RKO (cell line): ENCODE measurements at regions not wholly inside any gene's neighbourhood (a gene's known extent, or its start where the extent isn't known, plus 50 kb on each side); places are given as distances from the start of the nearest gene placed in this dataset.

Experiments used
- DNase-seq: peaks from one replicate; pipeline ENCODE4 v3.0.0-alpha.2; 2016; ENCODE audit warnings: low spot score

- no peak for DNase-seq
Measured at GRCh38 chr6:93829009-93829408, 409.6 kb upstream of the EPHA7 start.

DNA sequence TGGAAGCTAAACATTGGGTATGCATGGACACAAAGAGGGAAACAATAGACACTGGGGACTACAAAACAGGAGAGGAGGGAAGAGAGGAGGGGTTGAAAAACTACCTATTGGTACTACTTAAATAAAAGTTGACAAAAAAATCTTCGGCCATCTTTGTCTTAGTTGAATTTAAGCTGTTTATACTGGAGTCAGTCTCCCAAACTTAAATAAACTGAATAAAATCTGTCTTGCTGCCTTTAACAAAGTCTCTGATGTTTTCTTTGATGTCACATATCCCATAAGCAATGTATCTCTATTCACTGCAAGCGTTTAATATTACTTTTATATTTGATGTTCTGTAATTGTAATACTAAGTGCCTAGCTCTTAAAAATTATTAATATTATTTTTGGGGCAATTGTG is 409.2 kb upstream of the EPHA7 start:
- no peak for DNase-seq

DNA sequence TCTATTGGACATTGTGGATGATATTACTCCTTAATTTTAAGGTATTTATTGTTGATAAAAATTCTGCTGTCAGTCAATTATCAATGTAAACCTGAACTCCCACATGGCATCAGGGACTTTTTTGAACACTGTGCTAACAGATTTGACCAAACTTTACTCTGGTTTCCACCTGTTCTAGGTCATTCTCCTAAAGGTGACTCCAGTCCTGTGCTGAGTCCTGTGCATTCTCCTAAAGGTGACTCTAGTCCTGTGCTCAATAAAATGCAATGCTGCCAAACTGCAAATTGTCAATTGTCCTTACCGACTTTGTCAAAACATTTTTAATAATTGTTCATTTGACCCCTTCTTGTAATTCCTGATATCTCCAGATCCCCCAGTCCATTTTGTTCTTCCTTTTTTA is 408.4 kb upstream of the EPHA7 start:
- no peak for DNase-seq

GRCh38 chr6:93825950-93826349 is 406.6 kb upstream of the EPHA7 start:
- DNase-seq = no peak

DNA sequence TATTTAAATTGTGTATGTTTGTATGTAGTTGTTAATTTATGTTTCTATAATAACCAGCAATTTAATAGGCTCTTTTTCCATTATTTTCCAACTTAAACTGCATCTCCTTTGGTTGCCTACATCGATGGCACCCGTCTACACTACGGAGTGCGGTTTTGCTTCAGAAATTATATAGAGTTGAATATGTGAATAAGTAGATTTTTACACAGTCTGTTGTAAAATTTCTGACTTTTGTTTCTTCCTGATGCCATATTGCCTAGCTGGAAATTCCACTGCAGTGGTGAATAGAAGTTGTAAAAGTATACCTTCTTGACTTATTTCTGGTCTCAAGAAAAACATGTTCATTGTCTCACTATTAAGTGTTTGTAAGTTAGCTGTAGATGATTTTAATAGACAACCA is 404.1 kb upstream of the EPHA7 start:
- no peak for DNase-seq

DNA sequence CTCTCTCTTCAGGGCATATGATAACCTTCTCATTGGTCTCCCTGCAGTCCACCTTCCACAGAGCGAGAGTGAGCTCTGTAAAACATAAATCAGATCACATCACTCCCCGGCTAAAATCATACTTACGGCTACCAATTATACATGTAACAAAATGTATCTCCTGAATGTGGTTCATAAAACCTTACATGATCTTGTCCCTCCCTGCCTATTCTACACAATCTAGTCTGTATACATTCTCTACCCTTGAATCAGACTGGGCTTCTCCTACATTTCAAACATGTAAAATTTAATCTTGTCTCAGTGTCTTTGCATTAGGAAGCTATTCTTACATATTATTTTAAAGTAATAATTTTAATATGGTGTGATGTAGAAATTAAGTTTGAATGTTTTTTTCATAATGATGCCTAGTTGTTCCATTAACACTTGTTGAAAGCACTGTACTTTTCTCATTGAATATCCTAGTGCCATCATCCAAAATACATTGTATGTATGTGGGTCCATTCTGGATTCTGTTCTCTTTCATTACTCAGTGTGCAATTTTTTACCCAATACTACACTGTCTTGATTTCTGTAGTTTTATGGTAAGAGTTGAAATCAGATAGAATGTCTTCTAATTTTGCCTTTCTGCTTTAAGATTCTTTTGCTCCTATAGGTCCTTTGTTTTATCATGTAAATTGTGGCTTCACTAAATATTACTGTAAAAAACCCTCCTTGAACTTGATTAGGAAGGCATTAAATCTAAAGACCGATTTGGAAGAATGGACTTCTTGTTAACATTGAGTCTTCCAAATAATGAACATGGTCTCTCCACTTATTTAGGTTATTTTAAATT is 403.3 kb upstream of the EPHA7 start:
- DNase-seq = no peak

DNA sequence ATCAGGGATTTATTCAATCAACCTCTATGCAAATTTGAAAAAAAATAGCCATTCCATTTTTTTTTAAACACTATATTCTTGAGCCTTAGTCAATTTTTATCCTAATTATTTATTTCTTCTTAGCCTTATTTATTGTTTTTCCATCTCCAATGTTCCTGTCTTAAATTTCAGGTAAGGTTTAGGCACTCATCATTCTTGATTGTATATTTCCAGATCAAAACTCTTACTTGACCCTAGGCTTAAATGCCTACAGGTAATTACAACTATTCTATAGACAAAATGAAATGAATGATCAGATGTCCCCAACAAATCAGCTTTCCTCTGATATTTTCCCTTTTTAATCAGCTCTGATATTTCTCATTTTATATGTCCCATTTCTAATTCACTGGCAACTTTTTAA is 402.6 kb upstream of the EPHA7 start:
- no peak for DNase-seq

DNA sequence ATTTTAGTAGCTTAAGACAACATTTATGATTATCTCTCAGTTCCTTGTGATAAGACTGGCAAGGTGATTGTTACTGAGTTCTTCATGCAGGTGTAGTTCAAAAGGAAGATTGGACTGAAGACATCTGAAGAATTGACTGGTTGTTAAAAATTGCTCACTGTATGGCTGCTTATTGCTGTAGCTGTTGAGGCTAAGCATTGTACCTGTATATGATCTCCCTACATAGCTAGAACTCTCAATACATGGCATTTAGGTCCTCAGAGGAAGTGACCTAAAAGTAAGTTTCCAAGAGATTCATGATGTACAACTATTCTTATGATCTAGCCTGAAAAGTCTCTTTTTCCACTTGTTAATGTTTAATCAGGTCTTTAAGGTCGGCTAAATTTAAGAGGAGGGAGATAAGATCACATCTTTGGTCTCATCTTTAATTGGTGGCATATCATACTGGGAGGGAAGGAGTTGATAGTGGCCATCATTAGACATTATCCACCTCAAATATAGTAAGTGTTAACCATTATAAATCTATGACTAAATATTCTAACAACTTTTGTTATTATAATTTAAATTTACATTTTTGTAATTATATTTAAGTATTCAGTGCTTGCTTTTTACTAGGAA is 401.2 kb upstream of the EPHA7 start:
- no peak for DNase-seq

DNA sequence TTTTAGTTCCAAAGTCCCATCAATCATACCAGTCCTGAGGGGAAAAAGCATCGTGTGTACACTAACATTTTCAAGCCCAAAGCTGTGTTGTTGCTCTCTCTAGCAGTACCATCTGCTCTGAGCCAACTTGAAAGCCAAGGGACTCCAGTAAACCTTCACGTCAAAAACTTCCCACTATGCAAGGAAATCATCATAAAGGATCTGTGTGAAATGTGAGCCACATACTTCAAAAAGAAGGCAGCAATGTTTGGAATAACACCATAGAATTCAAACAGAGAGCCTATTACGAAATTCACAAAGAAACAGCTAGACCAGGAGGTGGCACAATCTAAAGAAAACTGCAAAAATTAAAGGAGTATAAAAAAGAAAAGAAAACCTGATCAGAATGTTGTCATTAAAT is 399.8 kb upstream of the EPHA7 start:
- no peak for DNase-seq

DNA sequence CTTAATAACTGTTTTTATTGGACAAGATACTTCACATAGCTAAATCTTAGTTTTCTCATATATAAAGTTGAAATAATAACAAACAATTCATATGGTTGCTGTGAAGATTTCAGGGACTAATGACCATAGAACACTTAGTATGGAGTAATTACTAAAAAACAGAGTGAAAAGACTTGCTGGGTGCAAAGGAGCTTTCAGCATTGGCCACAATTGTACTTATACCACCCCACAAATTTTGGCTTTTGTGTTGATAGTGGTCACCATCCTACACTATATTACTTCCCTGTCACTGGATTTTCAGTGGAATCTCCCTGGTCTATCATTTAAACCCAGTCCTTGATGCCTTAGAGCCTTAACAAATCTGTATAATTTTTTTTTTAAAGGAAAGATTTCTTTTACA is 398.6 kb upstream of the EPHA7 start:
- no peak for DNase-seq

GRCh38 chr6:93806409-93807270 is 387.3 kb upstream of the EPHA7 start:
- no peak for DNase-seq

- no peak for DNase-seq
Measured at GRCh38 chr6:93801101-93801847, 381.9 kb upstream of the EPHA7 start.

DNA sequence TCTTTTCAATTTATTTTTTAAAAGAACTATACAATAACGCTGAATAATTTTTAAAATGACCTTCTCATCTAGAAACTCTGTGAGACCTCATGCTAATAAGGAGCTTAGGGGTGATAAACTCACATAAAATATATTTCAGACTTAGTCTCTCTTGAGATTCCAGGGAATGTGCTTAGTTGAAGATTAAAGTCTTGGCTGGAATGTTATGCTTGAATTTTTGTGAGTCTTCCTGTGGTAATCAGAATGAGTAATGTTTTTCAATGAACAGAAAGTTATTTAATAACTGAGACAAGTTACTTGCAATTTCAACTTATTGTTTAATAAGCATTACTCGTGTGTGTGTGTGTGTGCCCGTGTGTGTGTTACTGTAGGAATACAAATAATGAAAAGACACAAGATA is 379.9 kb upstream of the EPHA7 start:
- no peak for DNase-seq

DNA sequence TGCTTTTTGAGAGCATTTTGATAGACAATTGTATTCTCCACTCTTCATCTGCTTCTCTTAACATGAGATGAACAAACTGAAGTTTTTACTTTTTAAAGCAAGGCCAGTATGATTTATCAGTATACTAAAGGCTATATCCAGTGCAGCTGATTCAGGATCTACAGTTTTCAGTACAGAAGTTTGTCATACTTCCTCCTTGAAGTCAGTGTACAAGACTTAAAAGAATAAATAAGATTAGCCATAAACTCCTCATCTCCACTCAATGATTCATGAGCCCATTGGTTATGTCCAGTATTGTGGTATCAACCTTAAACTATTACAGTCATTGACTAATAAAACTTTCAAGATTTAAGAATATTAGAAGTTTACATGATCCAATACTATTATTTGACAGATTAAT is 374.8 kb upstream of the EPHA7 start:
- DNase-seq = no peak

GRCh38 chr6:93792746-93793145 is 373.4 kb upstream of the EPHA7 start:
- no peak for DNase-seq

GRCh38 chr6:93790981-93791380 is 371.6 kb upstream of the EPHA7 start:
- DNase-seq = no peak

DNA sequence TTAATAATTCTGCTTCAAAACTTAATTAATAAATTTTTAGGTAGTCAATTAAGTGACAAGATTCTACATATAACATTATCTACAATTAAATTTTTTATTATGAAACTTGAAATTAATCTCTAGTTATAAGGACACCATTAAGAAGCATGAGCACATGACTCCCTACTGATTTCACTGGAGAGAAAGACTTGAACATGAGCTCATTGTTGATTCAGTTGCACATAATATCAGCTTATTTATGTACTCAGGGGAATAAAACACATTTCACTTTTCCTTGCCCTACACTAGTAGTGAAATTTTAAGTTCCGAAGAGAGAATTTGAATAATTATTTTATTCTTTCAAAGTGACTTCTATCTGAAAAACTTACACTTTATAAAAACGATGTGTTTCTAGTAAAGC is 370.2 kb upstream of the EPHA7 start:
- no peak for DNase-seq

GRCh38 chr6:93787841-93788240 is 368.5 kb upstream of the EPHA7 start:
- DNase-seq = no peak

DNA sequence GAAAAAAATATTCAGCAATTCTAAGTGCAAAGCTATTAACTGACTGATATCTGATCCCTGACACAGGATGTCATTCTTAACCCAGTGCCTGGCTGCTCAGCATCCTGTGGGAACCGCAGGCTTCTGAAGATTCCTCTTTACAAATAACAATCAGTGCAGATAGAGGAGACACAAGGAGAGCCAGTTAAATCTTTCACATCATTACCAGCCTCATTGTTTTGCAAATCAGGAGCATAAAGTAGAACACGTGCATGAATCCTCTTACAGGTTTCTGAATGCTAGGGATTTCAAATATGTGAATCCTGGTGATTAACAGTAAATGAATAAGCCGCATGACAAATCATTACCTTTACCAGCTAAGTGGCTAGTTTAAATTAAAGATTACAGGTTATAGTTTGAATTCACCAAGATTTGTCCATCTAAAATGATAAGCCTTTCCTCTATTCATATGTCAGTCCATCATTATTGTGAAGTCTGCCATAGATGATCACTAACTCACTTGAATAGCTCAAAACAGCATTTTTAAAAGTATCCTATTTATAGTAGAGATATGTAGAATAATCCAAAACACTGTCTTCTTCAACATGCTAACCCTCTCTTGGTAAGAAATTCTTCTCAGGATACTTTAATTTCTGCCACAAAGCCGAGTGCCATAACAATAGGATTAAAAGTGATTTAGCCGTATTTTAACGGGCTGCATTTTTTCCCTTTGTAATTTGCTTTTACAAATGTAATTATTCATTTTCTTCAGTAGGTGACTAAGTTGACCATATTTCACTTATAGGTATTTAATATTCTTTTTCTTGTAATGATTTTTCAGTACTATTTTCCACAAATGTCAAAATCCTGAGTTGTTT is 367.3 kb upstream of the EPHA7 start:
- DNase-seq = no peak

DNA sequence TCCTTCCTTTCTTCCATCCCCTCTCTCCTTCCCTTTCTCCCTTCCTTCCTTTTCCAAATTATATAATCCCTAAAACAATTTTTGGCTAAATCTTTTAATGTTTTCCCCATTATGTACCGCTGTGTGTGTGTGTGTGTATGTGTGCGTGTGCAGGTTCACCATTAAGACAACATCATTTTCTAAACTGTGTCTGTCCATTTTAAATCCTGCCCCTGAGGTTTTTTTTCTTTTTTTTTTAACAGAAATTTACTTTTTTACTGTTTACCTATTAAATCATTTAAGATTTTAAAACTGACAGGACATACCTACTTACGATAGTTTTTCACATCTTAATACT is 366.3 kb upstream of the EPHA7 start:
- no peak for DNase-seq
